ENCODE measurements at regions not wholly inside any gene's neighbourhood (a gene's known extent, or its start where the extent isn't known, plus 50 kb on each side); places are given as distances from the start of the nearest gene placed in this dataset.

GRCh38 chr20:40189621-40190020 lies 499.4 kb downstream of the MAFB start:
- TF ChIP-seq CTCF (IDR thresholded peaks at IDR 0.05; ENCODE audit: poor library complexity) (no peak), EZH2 (IDR thresholded peaks at IDR 0.05; ENCODE audit: borderline replicate concordance) (no peak)
